ENCODE measurements at regions not wholly inside any gene's neighbourhood (a gene's known extent, or its start where the extent isn't known, plus 50 kb on each side); places are given as distances from the start of the nearest gene placed in this dataset.

DNA sequence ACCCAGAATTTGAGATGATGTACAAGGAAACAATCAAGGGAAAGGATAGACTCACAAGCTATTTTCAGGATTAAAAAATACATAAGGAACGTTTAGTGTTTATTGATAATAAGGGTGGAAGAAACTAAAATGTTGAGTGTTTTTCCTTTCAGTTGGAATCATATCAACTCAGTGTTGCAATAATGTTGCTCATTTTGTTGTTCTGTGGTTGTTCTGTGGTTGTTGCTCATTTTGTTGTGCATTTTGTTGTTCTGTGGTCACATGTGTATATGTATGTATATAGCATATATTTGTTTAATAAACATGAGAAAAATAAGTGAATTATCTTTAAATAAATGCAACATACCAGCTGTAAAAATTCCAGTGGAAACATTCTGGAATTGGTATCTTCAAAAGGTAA lies 262.4 kb upstream of the SPRY2 start:
- TF ChIP-seq, protein P1, sequence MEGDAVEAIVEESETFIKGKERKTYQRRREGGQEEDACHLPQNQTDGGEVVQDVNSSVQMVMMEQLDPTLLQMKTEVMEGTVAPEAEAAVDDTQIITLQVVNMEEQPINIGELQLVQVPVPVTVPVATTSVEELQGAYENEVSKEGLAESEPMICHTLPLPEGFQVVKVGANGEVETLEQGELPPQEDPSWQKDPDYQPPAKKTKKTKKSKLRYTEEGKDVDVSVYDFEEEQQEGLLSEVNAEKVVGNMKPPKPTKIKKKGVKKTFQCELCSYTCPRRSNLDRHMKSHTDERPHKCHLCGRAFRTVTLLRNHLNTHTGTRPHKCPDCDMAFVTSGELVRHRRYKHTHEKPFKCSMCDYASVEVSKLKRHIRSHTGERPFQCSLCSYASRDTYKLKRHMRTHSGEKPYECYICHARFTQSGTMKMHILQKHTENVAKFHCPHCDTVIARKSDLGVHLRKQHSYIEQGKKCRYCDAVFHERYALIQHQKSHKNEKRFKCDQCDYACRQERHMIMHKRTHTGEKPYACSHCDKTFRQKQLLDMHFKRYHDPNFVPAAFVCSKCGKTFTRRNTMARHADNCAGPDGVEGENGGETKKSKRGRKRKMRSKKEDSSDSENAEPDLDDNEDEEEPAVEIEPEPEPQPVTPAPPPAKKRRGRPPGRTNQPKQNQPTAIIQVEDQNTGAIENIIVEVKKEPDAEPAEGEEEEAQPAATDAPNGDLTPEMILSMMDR (IDR thresholded peaks at IDR 0.05), result no peak
- no peak for TF ChIP-seq POLR2A (IDR thresholded peaks at IDR 0.05)
